GM18511 (cell line): ENCODE measurements at regions not wholly inside any gene's neighbourhood (a gene's known extent, or its start where the extent isn't known, plus 50 kb on each side); places are given as distances from the start of the nearest gene placed in this dataset.

Experiments used
- ATAC-seq: cut with Tn5 transposase; IDR thresholded peaks from one replicate; pipeline ENCODE4 v1.9.1; 2021; ENCODE audit warnings: mild to moderate bottlenecking, moderate library complexity; ENCODE audit not compliant: unreplicated experiment

- no peak for ATAC-seq
Observed at GRCh38 chr9:82149501-82149946, 161.0 kb downstream of the SPATA31D1 start.

- no peak for ATAC-seq
Observed at GRCh38 chr9:82152181-82152580, 163.6 kb downstream of the SPATA31D1 start.

- ATAC-seq: peak; percentile 76
Observed at GRCh38 chr9:82153032-82153431, 164.5 kb downstream of the SPATA31D1 start.

- ATAC-seq: no peak
Observed at GRCh38 chr9:82154573-82154972, 166.0 kb downstream of the SPATA31D1 start.

- no peak for ATAC-seq
Observed at GRCh38 chr9:82161876-82162275, 173.3 kb downstream of the SPATA31D1 start.

- ATAC-seq: no peak
Observed at GRCh38 chr9:82164159-82164558, 175.6 kb downstream of the SPATA31D1 start.

GRCh38 chr9:82167296-82167695 lies 178.7 kb downstream of the SPATA31D1 start:
- ATAC-seq: no peak

- no peak for ATAC-seq
Observed at GRCh38 chr9:82168585-82168984, 180.0 kb downstream of the SPATA31D1 start.

GRCh38 chr9:82170866-82171265 lies 182.3 kb downstream of the SPATA31D1 start:
- ATAC-seq: no peak

GRCh38 chr9:82171271-82171670 lies 182.7 kb downstream of the SPATA31D1 start:
- ATAC-seq: no peak

GRCh38 chr9:82180711-82181110 lies 192.1 kb downstream of the SPATA31D1 start:
- no peak for ATAC-seq

GRCh38 chr9:82183181-82183860 lies 194.7 kb downstream of the SPATA31D1 start:
- no peak for ATAC-seq

GRCh38 chr9:82184524-82184923 lies 196.0 kb downstream of the SPATA31D1 start:
- peak; percentile 91 for ATAC-seq

- no peak for ATAC-seq
Observed at GRCh38 chr9:82188817-82189216, 200.2 kb downstream of the SPATA31D1 start.

- ATAC-seq: no peak
Observed at GRCh38 chr9:82191082-82191770, 202.7 kb downstream of the SPATA31D1 start.

GRCh38 chr9:82192211-82192610 lies 203.6 kb downstream of the SPATA31D1 start:
- no peak for ATAC-seq

- no peak for ATAC-seq
Observed at GRCh38 chr9:82196622-82197441, 208.3 kb downstream of the SPATA31D1 start.

- no peak for ATAC-seq
Observed at GRCh38 chr9:82201196-82201595, 212.6 kb downstream of the SPATA31D1 start.

- ATAC-seq: no peak
Observed at GRCh38 chr9:82202808-82203207, 214.2 kb downstream of the SPATA31D1 start.

GRCh38 chr9:82206490-82206889 lies 217.9 kb downstream of the SPATA31D1 start:
- ATAC-seq: no peak

GRCh38 chr9:82206946-82207345 lies 218.4 kb downstream of the SPATA31D1 start:
- ATAC-seq: no peak
